Thyroid gland (tissue), 4 donors: ENCODE measurements at regions not wholly inside any gene's neighbourhood (a gene's known extent, or its start where the extent isn't known, plus 50 kb on each side); places are given as distances from the start of the nearest gene placed in this dataset.

Experiments used
- POLR2A ChIP-seq, 2 donors: fragments of 450-650 bp; IDR thresholded peaks; one replicate each; pipeline ENCODE4 v1.6.1; 2017; ENCODE audit warnings: antibody characterized with exemption in 2 of 2, mild to moderate bottlenecking in 2 of 2, moderate library complexity in 1 of 2
- TF ChIP-seq, protein P1 (sequence below), 6 experiments: fragments of 200-600 bp in 3 of 6; fragments of 450-650 bp in 3 of 6; sonication (generic) in 3 of 6; IDR thresholded peaks; one replicate each; pipeline ENCODE4 v1.5.1; 2016 to 2019; ENCODE audit warnings: antibody characterized with exemption in 6 of 6, mild to moderate bottlenecking in 2 of 6, inconsistent platforms in 1 of 6, moderate library complexity in 1 of 6

DNA sequence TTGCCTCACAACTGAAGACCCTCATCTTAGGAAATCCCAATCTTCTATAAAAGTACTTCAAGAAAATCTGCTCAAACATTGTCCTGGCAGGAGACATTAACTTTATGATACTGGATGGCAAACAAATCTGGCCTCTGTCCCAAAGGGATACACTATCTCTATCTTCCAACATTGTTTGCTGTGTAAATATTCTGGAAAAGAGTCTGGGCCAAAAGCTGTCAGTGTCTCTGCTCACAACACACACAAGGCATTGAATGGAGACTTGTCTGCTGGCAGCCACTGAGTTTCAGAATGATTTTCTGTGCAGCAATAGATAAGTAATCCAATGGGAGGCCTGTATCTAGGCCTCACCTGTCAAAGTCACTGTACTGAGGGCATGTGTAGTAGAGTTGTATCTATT is 471.1 kb downstream of the DMAC1 start:
- TF ChIP-seq, protein P1, sequence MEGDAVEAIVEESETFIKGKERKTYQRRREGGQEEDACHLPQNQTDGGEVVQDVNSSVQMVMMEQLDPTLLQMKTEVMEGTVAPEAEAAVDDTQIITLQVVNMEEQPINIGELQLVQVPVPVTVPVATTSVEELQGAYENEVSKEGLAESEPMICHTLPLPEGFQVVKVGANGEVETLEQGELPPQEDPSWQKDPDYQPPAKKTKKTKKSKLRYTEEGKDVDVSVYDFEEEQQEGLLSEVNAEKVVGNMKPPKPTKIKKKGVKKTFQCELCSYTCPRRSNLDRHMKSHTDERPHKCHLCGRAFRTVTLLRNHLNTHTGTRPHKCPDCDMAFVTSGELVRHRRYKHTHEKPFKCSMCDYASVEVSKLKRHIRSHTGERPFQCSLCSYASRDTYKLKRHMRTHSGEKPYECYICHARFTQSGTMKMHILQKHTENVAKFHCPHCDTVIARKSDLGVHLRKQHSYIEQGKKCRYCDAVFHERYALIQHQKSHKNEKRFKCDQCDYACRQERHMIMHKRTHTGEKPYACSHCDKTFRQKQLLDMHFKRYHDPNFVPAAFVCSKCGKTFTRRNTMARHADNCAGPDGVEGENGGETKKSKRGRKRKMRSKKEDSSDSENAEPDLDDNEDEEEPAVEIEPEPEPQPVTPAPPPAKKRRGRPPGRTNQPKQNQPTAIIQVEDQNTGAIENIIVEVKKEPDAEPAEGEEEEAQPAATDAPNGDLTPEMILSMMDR (IDR thresholded peaks at IDR 0.05) = no peak
- TF ChIP-seq POLR2A (IDR thresholded peaks at IDR 0.05) = no peak
